Gastrocnemius medialis (tissue), 4 donors: ENCODE measurements at regions not wholly inside any gene's neighbourhood (a gene's known extent, or its start where the extent isn't known, plus 50 kb on each side); places are given as distances from the start of the nearest gene placed in this dataset.
"Not testable (repeated sequence)": the region's sequence is repeated elsewhere in the genome, so short reads cannot be mapped to it uniquely, and the experiment has no call there.

Experiments used
- ATAC-seq, 2 donors: fragments of 150-250 bp; one replicate each; pipeline ENCODE4 v1.9.1; 2016
- DNase-seq, 2 donors: peaks; one replicate each; pipeline ENCODE4 v3.0.0-alpha.2; 2019
- H3K27ac ChIP-seq, 4 donors: fragments of 200-600 bp; sonication (generic); 1 replicate in 1 of 4; 2 replicates in 3 of 4; pipeline ENCODE4 v1.5.1; 2016 to 2018; ENCODE audit warnings: mild to moderate bottlenecking in 2 of 4, moderate library complexity in 1 of 4
- H3K27me3 ChIP-seq, 3 donors: fragments of 200-600 bp; sonication (generic) in 2 of 3; 1 replicate in 1 of 3; 2 replicates in 2 of 3; pipeline versions ENCODE4 v1.5.1 to v1.6.0; 2016 to 2019; ENCODE audit warnings: mild to moderate bottlenecking in 1 of 3, moderate library complexity in 1 of 3
- H3K36me3 ChIP-seq, 2 donors: fragments of 200-600 bp; sonication (generic) in 1 of 2; one replicate each; pipeline ENCODE4 v1.5.1; 2017 to 2018
- H3K4me1 ChIP-seq, 2 donors: fragments of 200-600 bp; sonication (generic) in 1 of 2; one replicate each; pipeline ENCODE4 v1.5.1; 2016 to 2017; ENCODE audit warnings: mild to moderate bottlenecking in 2 of 2
- H3K4me3 ChIP-seq, 4 donors: fragments of 200-600 bp; sonication (generic) in 3 of 4; 1 replicate in 1 of 4; 2 replicates in 3 of 4; pipeline ENCODE4 v1.5.1; 2016 to 2019; ENCODE audit warnings: mild to moderate bottlenecking in 2 of 4
- H3K9me3 ChIP-seq, 3 donors: fragments of 200-600 bp; sonication (generic) in 2 of 3; 1 replicate in 1 of 3; 2 replicates in 2 of 3; pipeline ENCODE4 v1.5.1; 2016 to 2019
- CTCF ChIP-seq, 5 experiments: fragments of 450-650 bp in 3 of 5; fragments of 200-600 bp in 2 of 5; sonication (generic) in 2 of 5; IDR thresholded peaks in 4 of 5; conservative IDR thresholded peaks in 1 of 5; 1 replicate in 4 of 5; 2 replicates in 1 of 5; pipeline ENCODE4 v1.5.1; 2016 to 2019; ENCODE audit warnings: antibody characterized with exemption in 5 of 5, mild to moderate bottlenecking in 3 of 5, moderate library complexity in 3 of 5
- POLR2A ChIP-seq, 2 donors: fragments of 450-650 bp; IDR thresholded peaks; one replicate each; pipeline ENCODE4 v1.6.1; 2017; ENCODE audit warnings: antibody characterized with exemption in 2 of 2, mild to moderate bottlenecking in 2 of 2, moderate library complexity in 2 of 2
- in situ Hi-C, 4 donors: fragments of 200-750 bp; cut with MboI; loops; one replicate each; pipeline versions ENCODE4 v1.15.0 to v1.8.0; 2017; ENCODE audit warnings: low sequenced_read_pairs in 4 of 4
- intact Hi-C: fragments of 100-400 bp; cut with DNase I; formaldehyde crosslinking; loops from one replicate; pipeline ENCODE4 v1.15.1; 2023; ENCODE audit warnings: low total_unique reads

DNA sequence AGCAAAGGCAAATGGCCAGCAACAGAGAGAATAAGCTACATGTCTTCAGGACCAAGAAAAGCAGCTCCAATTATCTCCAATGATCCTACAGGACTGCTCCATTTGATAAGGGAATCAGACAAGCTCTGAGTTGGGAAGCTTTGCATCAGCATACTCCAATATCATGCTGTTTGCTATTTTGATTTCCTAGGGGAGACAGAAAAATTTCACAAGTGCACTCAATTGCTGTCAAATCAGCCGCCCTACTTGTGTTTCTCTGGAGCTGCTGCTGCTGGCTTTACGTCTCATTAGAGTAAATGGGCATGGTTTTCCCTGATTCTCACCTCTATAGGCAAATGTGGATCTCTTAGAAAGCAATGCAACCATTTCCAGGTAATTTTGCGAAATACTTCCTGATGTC lies 201.7 kb downstream of the PRELID2 start:
- Histone ChIP-seq H3K27me3 (no peaks in the 10 kb centered on the region), H3K36me3 (no peaks in the 10 kb centered on the region), H3K4me3 (no peak overlapping the region), H3K9me3 (no peaks in the 10 kb centered on the region), H3K27ac (no peak overlapping the region), H3K4me1 (no peaks in the 10 kb centered on the region)
- DNase-seq (no peak), ATAC-seq (no peak)
- TF ChIP-seq POLR2A (IDR thresholded peaks at IDR 0.05) = no peak
- no peak for TF ChIP-seq CTCF (IDR thresholded peaks at IDR 0.05 in 4 of 5, conservative IDR thresholded peaks at IDR 0.05 in 1 of 5)
- in situ Hi-C loops = no loop called here
- intact Hi-C loops = no loop called here

DNA sequence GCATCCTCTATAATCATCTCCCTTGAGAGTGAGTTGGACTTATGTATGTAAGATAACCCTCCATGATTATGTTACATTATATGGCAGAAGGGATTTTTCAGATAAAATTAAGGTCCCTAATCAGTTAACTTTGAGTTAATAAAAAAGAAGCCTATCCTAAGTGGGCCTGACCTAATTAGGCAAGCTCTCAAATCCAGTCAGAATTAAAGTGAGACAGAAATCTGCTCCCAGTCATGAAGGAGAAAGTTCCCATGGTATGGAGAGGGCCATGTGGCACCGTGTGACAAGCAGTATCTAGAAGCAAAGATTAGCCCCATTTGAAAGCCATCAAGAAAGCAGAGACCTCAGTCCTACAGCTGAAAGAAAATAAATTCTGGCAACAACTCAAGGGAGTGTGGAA lies 202.4 kb downstream of the PRELID2 start:
- in situ Hi-C loops = no loop called here
- ATAC-seq (no peak), DNase-seq (no peak)
- TF ChIP-seq POLR2A (IDR thresholded peaks at IDR 0.05) = no peak
- TF ChIP-seq CTCF (IDR thresholded peaks at IDR 0.05 in 4 of 5, conservative IDR thresholded peaks at IDR 0.05 in 1 of 5) = no peak
- Histone ChIP-seq H3K36me3 (no peaks in the 10 kb centered on the region), H3K27me3 (no peaks in the 10 kb centered on the region), H3K4me1 (no peaks in the 10 kb centered on the region), H3K27ac (no peak overlapping the region), H3K4me3 (no peak overlapping the region), H3K9me3 (no peaks in the 10 kb centered on the region)
- intact Hi-C loops = no loop called here

DNA sequence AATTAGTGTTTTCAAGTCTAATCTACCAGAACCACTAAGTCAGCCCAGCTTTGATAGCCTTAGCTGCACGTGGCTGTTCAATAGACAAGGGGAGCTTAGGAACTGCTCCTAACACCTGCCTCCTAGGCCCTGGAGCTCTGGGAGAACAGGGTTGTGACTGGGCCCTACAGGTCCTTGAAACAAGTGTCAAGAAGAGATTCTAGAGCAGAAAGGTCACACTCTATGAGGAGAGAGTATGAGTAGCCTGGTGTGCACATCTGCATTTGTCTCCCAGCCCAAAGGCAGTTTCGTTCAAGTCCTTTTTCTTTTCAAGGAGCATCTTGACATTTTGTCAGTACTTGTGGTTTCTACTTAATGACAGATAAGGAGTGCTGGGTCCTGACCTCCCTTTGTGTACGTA lies 206.1 kb downstream of the PRELID2 start:
- Histone ChIP-seq H3K9me3 (no peaks in the 10 kb centered on the region), H3K36me3 (no peaks in the 10 kb centered on the region), H3K4me1 (no peaks in the 10 kb centered on the region), H3K27ac (no peak overlapping the region), H3K27me3 (no peaks in the 10 kb centered on the region), H3K4me3 (no peak overlapping the region)
- no peak for TF ChIP-seq POLR2A (IDR thresholded peaks at IDR 0.05)
- no peak for TF ChIP-seq CTCF (IDR thresholded peaks at IDR 0.05 in 4 of 5, conservative IDR thresholded peaks at IDR 0.05 in 1 of 5)
- intact Hi-C loops = no loop called here
- no peak for DNase-seq
- in situ Hi-C loops = no loop called here
- ATAC-seq = no peak

DNA sequence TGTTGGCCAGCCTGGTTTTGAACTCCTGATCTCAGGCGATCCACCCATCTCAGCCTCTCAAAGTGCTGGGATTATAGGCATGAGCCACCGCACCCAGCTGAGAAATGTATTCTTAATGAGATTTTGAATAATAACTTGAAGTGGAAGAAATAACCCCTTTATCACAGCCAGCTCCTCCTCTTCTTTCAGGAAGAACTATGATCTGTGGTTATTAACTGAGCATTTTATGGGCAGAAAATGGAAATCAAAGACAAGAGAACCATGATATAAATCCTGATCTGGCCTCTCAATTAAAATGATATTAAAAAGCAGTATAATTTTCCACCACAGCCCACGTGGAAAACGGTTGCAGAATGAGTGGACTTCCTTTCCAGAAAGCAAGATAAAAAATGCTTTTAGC lies 206.6 kb downstream of the PRELID2 start:
- no peak overlapping the region for H3K27ac ChIP-seq
- DNase-seq (no peak), ATAC-seq (no peak)
- in situ Hi-C loops = no loop called here
- H3K4me3 ChIP-seq = no peak overlapping the region
- no peaks in the 10 kb centered on the region for H3K27me3 ChIP-seq
- intact Hi-C loops = no loop called here
- H3K9me3 ChIP-seq = no peaks in the 10 kb centered on the region
- H3K36me3 ChIP-seq = no peaks in the 10 kb centered on the region
- TF ChIP-seq POLR2A (IDR thresholded peaks at IDR 0.05) = no peak
- no peak for TF ChIP-seq CTCF (IDR thresholded peaks at IDR 0.05 in 4 of 5, conservative IDR thresholded peaks at IDR 0.05 in 1 of 5)
- no peaks in the 10 kb centered on the region for H3K4me1 ChIP-seq

DNA sequence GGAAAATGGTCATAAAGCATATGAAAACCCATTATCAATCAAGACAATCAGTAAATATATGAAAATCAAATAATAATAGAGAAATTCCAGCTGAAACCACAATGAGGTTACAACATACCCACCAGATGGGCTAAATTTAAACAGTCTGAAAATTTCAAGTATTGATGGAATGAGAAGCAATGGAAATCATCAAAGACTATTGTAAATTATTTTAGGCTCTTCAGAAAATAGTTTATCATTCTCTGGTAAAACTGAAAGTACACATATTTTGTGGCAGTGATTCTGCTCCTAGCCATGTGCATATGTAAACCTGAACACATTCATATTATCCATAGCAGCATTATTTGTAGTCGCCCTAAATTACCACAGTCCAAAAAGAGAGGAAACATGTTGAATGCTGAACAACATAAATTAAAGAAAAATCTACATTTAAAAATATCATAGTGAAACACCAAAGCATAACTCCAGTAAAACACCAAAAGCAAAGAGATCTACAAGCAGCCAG lies 215.3 kb downstream of the PRELID2 start:
- no peak for ATAC-seq
- in situ Hi-C loops = no loop called here

GRCh38 chr5:145616739-145617138 lies 218.4 kb downstream of the PRELID2 start:
- H3K27ac ChIP-seq, ATAC-seq, H3K27me3 ChIP-seq, H3K4me3 ChIP-seq, intact Hi-C loops, DNase-seq, H3K9me3 ChIP-seq, in situ Hi-C loops, H3K4me1 ChIP-seq, H3K36me3 ChIP-seq: not testable (repeated sequence)

More for the DNA sequence above, 215.3 kb downstream of the PRELID2 start:
- no peaks in the 10 kb centered on the region for H3K4me1 ChIP-seq
- DNase-seq = no peak
- intact Hi-C loops = no loop called here
- H3K4me3 ChIP-seq = no peak overlapping the region
- H3K36me3 ChIP-seq = no peaks in the 10 kb centered on the region
- H3K9me3 ChIP-seq = no peaks in the 10 kb centered on the region
- H3K27me3 ChIP-seq = no peaks in the 10 kb centered on the region
- TF ChIP-seq POLR2A (IDR thresholded peaks at IDR 0.05) = no peak
- TF ChIP-seq CTCF (IDR thresholded peaks at IDR 0.05 in 4 of 5, conservative IDR thresholded peaks at IDR 0.05 in 1 of 5) = no peak
- no peak overlapping the region for H3K27ac ChIP-seq
